ENCODE measurements at regions not wholly inside any gene's neighbourhood (a gene's known extent, or its start where the extent isn't known, plus 50 kb on each side); places are given as distances from the start of the nearest gene placed in this dataset.

DNA sequence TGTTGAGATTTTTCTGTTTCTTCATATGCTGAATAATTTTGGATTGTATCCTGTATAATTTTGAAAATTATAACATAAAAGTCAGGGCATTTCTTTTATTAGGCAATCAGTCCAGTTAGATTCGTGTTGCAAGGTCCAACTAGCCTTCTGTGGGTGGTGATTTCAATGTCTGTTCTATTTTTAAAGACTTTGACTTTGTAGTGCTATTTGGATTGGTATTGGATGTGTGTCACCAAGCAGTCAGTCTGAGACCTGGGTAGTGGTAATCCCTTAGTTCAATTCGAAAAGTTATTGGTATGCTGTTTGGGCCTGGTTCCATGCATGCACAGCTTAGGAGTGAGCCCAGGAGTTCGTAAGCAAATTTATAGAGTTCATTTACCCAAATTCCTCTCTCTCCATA lies 82.2 kb downstream of the EPDR1 start:
- no peaks in the 10 kb centered on the region for H3K36me3 ChIP-seq (replicated peaks; ENCODE audit: control insufficient read depth, insufficient read depth, low read length)
- DNase-seq = no peak

DNA sequence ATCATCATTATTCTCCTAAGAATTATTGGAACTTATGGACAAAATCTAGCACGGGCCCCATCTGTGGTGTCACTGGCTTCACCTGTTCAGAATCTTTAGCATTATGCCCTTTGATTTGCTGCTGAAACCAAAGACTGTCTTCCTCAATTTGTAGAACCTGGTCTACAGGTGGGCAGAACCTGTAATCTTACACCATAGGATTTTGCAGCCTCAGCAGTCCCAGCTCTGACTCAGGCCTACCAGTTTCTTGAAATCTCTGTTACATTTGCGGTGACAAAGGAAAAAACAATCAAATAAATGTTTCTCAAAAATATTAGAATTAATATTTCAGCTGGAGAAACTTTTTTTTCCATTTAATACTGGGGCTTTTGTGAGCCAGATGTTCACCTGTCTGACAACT lies 86.1 kb downstream of the EPDR1 start:
- Histone ChIP-seq H3K36me3 (replicated peaks; ENCODE audit: control insufficient read depth, insufficient read depth, low read length) (no peaks in the 10 kb centered on the region), H3K27me3 (ENCODE audit: control insufficient read depth, insufficient read depth, low read length) (no peaks in the 10 kb centered on the region), H3K4me3 (ENCODE audit: insufficient read depth, low read depth, low read length) (no peak overlapping the region)
- no peak for DNase-seq

More for the DNA sequence above, 82.2 kb downstream of the EPDR1 start:
- Histone ChIP-seq H3K27me3 (ENCODE audit: control insufficient read depth, insufficient read depth, low read length) (no peaks in the 10 kb centered on the region), H3K4me3 (ENCODE audit: insufficient read depth, low read depth, low read length) (no peak overlapping the region)

DNA sequence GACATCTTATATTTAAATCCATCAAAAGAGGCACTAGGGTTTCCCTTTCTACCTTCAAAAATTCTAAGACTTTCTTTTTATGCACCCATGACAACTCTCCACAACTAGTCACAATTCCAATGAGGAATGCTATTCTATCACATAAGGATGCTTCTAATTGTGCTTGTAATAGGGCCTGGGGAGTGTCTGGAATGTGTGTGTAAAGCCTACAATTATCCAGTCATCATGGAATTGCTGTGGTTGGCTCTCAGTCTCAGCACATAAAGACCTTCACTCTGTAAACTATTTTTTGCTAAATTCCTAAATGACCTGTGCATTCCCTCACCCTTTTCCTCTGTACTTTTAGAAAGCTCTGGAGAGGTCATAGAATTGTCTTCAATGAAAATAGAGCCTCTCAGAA lies 86.7 kb downstream of the EPDR1 start:
- Histone ChIP-seq H3K36me3 (replicated peaks; ENCODE audit: control insufficient read depth, insufficient read depth, low read length) (no peaks in the 10 kb centered on the region), H3K27me3 (ENCODE audit: control insufficient read depth, insufficient read depth, low read length) (no peaks in the 10 kb centered on the region), H3K4me3 (ENCODE audit: insufficient read depth, low read depth, low read length) (no peak overlapping the region)
- DNase-seq = no peak

DNA sequence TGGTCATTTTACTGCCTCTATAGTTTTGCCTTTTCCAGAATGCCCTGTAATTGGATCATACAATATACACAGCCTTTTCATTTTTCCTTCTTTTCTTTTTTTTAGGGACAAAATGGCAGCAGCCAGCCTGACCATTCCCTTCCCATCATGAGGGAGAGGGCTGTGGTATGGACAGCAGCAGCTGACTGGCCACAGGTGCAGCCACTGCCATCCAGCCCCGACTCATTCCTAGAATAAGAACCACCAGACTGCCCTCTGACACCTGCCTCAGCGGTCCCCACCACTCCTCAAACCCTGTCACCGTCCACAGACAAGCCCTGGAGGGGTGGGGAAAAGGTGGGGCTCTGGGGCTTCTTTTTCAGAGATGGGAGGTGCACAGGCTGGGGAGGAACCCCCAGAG lies 92.8 kb downstream of the EPDR1 start:
- DNase-seq = no peak
- no peak overlapping the region for H3K4me3 ChIP-seq (ENCODE audit: insufficient read depth, low read depth, low read length)
- H3K36me3 ChIP-seq (replicated peaks; ENCODE audit: control insufficient read depth, insufficient read depth, low read length) = no peaks in the 10 kb centered on the region
- H3K27me3 ChIP-seq (ENCODE audit: control insufficient read depth, insufficient read depth, low read length) = no peaks in the 10 kb centered on the region

DNA sequence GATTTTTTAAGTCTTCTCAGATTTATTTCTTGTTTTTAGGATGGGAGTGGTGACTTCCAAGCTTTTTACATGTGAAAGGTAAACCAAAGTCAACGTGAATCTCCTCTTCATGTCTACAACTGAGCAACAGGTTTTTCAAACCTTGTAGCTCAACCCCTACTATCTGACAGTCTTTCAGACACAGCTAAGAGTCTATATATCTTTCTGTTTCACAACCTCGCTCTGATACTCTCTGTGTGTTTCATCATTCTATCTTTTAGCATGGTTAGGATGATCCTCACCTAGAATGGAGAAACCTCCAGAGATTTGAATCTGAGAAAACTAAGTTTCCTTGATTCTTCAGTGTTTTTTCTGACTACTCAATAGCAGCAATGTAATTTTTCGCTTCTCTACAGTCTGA lies 96.1 kb downstream of the EPDR1 start:
- Histone ChIP-seq H3K36me3 (replicated peaks; ENCODE audit: control insufficient read depth, insufficient read depth, low read length) (no peaks in the 10 kb centered on the region), H3K27me3 (ENCODE audit: control insufficient read depth, insufficient read depth, low read length) (no peaks in the 10 kb centered on the region), H3K4me3 (ENCODE audit: insufficient read depth, low read depth, low read length) (no peak overlapping the region)
- no peak for DNase-seq

DNA sequence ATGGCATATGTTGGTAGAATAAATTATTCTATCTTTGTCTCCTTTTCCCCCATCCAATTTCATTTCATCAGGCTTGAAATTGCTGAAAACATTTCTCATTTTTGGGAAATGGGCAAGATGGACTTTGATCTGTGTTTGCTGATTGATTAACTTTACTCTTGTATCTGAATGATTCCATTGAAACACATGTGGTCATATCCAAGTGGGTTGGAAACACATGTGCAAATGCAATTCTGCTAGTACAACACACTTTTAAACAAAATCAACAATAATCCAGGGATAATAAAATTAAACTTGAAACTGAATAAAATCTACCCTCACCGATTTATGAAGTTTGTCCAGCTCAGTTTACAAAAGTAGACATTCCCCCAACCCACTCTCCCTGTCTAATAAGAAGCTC lies 96.9 kb downstream of the EPDR1 start:
- DNase-seq = no peak
- Histone ChIP-seq H3K36me3 (replicated peaks; ENCODE audit: control insufficient read depth, insufficient read depth, low read length) (no peaks in the 10 kb centered on the region), H3K27me3 (ENCODE audit: control insufficient read depth, insufficient read depth, low read length) (no peaks in the 10 kb centered on the region), H3K4me3 (ENCODE audit: insufficient read depth, low read depth, low read length) (no peak overlapping the region)

DNA sequence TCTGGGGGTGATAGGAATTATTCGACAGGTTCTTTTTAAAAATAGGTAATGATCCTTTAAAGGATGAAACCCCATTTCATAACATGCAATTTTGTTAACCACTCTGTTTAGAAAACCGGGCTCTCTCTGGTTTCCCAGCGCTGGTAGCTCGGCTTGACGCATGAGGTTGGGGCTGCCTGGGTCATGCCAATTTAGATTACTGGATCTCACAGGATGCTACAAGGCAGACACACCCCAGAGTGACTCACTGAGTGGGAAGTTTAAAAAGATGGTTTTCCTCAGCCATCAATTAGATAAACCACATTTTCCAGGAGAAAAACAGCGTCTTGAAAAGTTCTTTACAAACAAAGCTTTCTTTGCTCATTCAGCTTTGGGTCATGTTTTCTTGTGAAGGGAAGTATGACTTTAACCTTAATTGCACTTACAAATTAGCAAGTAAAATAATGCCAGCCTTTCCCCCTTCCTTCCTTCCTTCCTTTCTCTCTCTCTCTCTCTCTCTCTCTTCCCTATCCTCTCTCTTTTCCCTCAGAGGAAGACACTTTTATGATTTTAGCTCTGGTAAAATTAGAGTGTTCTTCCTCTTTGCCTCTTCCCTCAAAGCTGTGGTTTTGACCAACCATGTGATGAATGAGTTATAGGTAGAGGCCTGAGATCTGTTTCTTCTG lies 99.8 kb downstream of the EPDR1 start:
- H3K27me3 ChIP-seq (ENCODE audit: control insufficient read depth, insufficient read depth, low read length) = no peaks in the 10 kb centered on the region
- H3K4me3 ChIP-seq (ENCODE audit: insufficient read depth, low read depth, low read length) = no peak overlapping the region
- no peaks in the 10 kb centered on the region for H3K36me3 ChIP-seq (replicated peaks; ENCODE audit: control insufficient read depth, insufficient read depth, low read length)
- DNase-seq = no peak

DNA sequence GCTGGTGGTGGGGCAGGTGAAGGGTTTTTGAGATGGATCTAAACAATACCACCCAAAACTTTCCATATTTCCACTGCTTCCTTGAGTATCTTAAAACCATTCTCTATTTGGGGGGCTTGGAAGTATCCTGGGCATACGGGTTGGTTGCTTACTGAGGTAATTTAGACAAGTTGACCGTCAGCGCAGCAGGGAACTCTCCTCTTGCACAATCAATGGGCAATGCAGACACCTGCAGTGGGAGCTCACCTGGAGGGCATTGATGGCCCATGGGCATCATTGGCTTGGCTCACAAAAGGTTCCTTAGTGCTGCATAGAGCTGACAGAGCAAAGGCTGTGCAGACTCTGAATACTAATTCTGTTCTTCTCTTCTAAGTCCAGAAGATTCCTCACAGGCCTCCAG lies 101.5 kb downstream of the EPDR1 start:
- Histone ChIP-seq H3K36me3 (replicated peaks; ENCODE audit: control insufficient read depth, insufficient read depth, low read length) (no peaks in the 10 kb centered on the region), H3K27me3 (ENCODE audit: control insufficient read depth, insufficient read depth, low read length) (no peaks in the 10 kb centered on the region), H3K4me3 (ENCODE audit: insufficient read depth, low read depth, low read length) (no peak overlapping the region)
- DNase-seq = no peak

DNA sequence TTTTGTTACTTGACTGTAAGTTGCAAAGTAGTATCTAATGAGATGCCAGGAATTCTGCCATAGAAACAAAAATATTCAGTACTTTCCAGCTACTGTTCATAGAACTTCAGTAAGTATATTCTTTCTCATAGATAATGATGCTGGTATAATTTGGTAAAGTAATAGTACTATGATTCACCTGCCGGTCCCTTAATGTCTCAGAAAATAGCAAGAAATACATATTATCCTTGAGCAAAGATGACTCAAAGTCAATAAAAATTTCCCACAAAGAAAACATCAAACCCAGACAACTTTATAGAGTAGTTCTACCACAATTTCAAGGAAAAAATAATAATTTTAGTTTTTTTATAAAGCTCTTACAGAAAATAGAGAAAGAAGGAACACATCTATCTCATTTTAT lies 105.4 kb downstream of the EPDR1 start:
- H3K27me3 ChIP-seq (ENCODE audit: control insufficient read depth, insufficient read depth, low read length) = no peaks in the 10 kb centered on the region
- H3K4me3 ChIP-seq (ENCODE audit: insufficient read depth, low read depth, low read length) = no peak overlapping the region
- H3K36me3 ChIP-seq (replicated peaks; ENCODE audit: control insufficient read depth, insufficient read depth, low read length) = no peaks in the 10 kb centered on the region
- DNase-seq = no peak

DNA sequence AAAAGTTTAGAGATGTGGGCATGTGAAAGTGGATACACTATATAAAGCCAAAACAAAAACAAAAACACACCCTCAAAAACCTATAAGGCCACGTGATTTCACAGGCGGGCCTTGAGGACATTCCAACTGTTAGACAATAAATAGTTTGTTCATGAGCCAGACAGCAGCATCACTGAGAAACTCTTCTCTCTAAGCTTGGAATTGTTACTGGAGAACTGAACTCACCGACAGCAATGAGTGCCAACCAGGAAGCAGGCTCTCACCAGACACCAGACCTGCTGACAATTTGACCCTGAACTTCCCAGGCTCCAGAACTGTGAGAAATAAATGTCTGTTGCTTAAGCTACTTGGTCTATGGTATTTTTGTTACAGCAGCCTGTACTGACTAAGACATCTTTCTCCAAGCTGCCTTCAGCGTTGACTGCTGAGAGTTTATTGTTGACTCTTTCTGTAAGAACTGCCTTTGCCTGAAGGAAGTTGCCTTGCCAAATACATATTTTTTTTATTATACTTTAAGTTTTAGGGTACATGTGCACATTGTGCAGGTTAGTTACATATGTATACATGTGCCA lies 107.5 kb downstream of the EPDR1 start:
- Histone ChIP-seq H3K36me3 (replicated peaks; ENCODE audit: control insufficient read depth, insufficient read depth, low read length) (no peaks in the 10 kb centered on the region), H3K27me3 (ENCODE audit: control insufficient read depth, insufficient read depth, low read length) (no peaks in the 10 kb centered on the region), H3K4me3 (ENCODE audit: insufficient read depth, low read depth, low read length) (no peak overlapping the region)
- DNase-seq = no peak

DNA sequence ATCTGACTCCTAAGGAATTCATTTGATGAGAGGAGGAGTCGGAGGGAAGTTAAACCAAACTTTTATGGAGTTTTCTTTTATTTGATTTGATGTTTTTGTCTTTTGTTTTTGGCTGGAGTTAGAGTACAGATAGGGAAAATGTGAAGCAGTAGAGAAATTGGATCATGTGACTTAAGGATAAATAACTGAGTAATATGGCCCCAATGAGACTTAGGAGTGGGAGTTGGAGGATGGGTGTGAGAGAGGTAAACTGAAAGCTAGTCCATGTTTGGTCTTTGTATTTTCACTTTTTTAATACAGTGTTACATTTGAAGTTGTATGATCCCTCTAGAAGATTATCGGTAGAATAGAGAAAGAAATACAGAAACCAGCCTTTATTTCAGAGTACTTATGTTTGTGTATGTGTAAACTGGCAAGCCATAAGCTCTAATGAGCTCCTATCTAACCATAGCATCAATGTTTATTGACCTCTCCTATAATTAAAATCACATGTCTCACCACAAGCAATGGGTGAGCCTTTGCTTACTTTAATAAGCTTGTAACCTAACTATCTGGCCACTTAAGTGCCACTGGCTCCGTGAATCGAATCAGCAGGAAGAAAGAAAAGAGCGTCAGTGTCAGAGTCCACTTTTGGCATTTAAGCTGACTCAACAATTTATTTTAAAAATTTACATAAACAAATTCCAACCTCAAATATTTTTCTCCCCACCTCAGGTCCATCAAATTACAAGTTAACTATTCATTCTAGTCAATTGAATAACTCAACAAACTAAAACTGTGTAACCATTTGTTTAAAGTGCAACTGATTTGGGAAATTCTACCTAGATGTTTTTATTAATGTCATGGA lies 113.8 kb downstream of the EPDR1 start:
- Histone ChIP-seq H3K36me3 (replicated peaks; ENCODE audit: control insufficient read depth, insufficient read depth, low read length) (no peaks in the 10 kb centered on the region), H3K27me3 (ENCODE audit: control insufficient read depth, insufficient read depth, low read length) (no peaks in the 10 kb centered on the region), H3K4me3 (ENCODE audit: insufficient read depth, low read depth, low read length) (no peak overlapping the region)
- no peak for DNase-seq

DNA sequence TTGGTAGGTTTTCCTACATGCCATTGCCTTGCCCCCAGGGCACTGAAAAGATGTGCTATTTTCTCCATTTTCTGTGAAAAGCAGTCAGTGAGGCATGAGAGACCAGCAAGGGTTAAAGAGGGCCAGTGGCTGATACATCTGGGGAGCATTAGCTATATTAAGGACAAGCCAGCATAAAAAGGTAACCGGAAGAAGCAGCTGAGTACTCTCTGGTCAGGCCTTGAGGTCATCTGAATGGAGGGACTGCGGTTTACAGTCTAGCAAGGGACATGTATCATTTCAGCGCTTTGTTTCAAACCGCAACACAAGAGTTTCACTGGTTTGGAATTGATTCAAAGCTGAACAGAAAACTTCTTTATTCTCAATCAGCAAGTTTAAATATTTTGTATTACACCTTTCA lies 120.4 kb downstream of the EPDR1 start:
- H3K36me3 ChIP-seq (replicated peaks; ENCODE audit: control insufficient read depth, insufficient read depth, low read length) = no peaks in the 10 kb centered on the region
- no peak for DNase-seq
- H3K27me3 ChIP-seq (ENCODE audit: control insufficient read depth, insufficient read depth, low read length) = no peaks in the 10 kb centered on the region
- H3K4me3 ChIP-seq (ENCODE audit: insufficient read depth, low read depth, low read length) = no peak overlapping the region

DNA sequence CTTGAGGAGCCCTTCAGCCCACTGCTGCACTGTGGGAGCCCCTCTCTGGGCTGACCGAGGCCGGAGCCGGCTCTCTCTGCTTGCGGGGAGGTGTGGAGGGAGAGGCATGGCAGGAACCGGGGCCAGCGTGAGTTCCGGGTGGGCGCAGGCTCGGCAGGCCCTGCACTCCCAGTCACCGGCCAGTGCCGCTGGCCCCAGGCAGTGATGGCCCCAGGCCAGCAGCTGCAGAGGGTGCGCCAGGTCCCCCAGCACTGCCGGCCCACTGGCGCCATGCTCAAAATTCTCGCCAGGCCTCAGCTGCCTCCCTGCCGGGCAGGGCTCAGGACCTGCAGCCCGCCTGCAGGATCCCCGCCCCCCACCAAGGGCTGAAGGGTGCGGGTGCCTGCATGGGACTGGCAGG lies 128.4 kb upstream of the STARD3NL start:
- no peaks in the 10 kb centered on the region for H3K36me3 ChIP-seq (replicated peaks; ENCODE audit: control insufficient read depth, insufficient read depth, low read length)
- no peak overlapping the region for H3K4me3 ChIP-seq (ENCODE audit: insufficient read depth, low read depth, low read length)
- no peaks in the 10 kb centered on the region for H3K27me3 ChIP-seq (ENCODE audit: control insufficient read depth, insufficient read depth, low read length)
- no peak for DNase-seq

DNA sequence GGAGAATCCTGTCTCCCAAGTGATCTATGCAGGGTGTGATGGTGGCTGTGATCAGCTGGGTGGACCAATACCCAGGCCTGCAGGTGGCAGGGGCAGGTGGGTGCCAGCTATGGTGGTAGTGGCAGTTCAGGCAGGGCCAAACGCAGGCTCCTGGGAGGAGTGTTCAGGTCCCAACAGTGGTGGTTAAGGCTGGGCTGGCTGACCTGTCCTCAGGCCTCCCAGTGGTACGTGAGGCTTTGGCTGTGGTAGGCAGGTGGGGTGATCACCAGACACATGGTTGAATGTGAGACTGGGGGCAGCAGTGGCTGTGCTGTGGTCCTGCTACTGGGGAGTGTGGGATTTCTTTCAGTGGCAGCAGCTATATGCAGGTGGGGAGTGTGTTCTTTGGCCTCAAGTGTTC lies 126.7 kb upstream of the STARD3NL start:
- Histone ChIP-seq H3K4me3 (ENCODE audit: insufficient read depth, low read depth, low read length) (no peak overlapping the region), H3K27me3 (ENCODE audit: control insufficient read depth, insufficient read depth, low read length) (no peaks in the 10 kb centered on the region), H3K36me3 (replicated peaks; ENCODE audit: control insufficient read depth, insufficient read depth, low read length) (no peaks in the 10 kb centered on the region)
- DNase-seq = no peak

DNA sequence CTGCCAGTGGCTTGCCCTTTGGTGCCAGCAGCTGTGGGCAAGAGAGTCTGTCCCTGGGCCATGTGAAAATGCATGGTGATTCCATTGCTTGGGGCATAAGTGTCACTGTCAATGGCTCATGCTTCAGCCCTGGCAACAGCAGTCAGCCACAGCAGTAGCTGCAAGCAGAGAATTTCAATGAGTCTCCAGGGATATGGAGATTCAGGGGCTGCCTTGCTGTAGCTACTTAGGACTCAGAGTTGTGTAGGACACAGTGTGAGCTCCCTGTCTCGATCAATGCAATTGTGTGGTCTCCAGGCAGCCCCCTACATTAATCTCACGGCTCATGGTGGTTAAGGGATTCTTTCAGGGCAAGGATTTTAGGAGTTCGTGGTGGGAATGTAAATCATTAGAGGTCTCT lies 126.3 kb upstream of the STARD3NL start:
- Histone ChIP-seq H3K36me3 (replicated peaks; ENCODE audit: control insufficient read depth, insufficient read depth, low read length) (no peaks in the 10 kb centered on the region), H3K4me3 (ENCODE audit: insufficient read depth, low read depth, low read length) (no peak overlapping the region), H3K27me3 (ENCODE audit: control insufficient read depth, insufficient read depth, low read length) (no peaks in the 10 kb centered on the region)
- DNase-seq = no peak
